ENCODE measurements at regions not wholly inside any gene's neighbourhood (a gene's known extent, or its start where the extent isn't known, plus 50 kb on each side); places are given as distances from the start of the nearest gene placed in this dataset.

DNA sequence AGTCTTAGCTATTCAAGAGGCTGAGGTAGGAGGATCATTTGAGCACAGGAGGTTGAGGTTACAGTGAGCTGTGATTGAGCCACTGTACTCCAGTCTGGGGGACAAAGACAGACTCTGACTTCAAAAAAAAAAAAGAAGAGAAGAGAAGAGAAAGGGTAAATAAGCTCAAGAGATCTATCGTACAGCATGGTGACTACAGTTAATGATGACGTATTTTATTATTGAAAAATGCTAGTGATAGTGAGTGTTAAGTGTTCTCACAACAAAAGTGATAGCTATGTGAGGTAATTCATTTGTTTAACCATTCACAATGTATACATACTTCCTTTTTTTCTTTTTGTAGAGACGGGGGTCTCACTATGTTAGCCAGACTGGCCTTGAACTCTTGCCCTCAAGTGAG lies 121.5 kb upstream of the RPL34 start:
- H3K79me2 ChIP-seq (ENCODE audit: insufficient read depth, low read length) = no peaks in the 10 kb centered on the region
- no peak overlapping the region for H2AFZ ChIP-seq (ENCODE audit: low read length)
- no peaks in the 10 kb centered on the region for H3K4me1 ChIP-seq (ENCODE audit: insufficient read depth, low read length)
- ChIA-PET CTCF (ENCODE audit: low intra/inter-chr PET ratio, low total read pairs) (no interaction called here), POLR2A (no interaction called here)
- ATAC-seq (no peak), FAIRE-seq (no peak), DNase-seq (ENCODE audit: low spot score) (no peak)
- WGBS (ENCODE audit: low lambda C conversion rate) = 19% methylated on average over 3 of the region's 3 CpGs
- TF ChIP-seq ELF4 (CRISPR knock-in tag; IDR thresholded peaks at IDR 0.05; ENCODE audit: borderline replicate concordance) = no peak
- no peak for TF ChIP-seq SNAI1 (CRISPR knock-in tag; IDR thresholded peaks at IDR 0.05; ENCODE audit: borderline replicate concordance)
- TF ChIP-seq, protein P1, sequence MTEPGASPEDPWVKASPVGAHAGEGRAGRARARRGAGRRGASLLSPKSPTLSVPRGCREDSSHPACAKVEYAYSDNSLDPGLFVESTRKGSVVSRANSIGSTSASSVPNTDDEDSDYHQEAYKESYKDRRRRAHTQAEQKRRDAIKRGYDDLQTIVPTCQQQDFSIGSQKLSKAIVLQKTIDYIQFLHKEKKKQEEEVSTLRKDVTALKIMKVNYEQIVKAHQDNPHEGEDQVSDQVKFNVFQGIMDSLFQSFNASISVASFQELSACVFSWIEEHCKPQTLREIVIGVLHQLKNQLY (CRISPR knock-in tag; IDR thresholded peaks at IDR 0.05) = no peak
- no peak for TF ChIP-seq ZNF337 (CRISPR knock-in tag; IDR thresholded peaks at IDR 0.05; ENCODE audit: borderline replicate concordance, low read depth)
- TF ChIP-seq ZNF607 (CRISPR knock-in tag; IDR thresholded peaks at IDR 0.05; ENCODE audit: borderline replicate concordance) = no peak
- no peak for TF ChIP-seq ZKSCAN5 (CRISPR knock-in tag; IDR thresholded peaks at IDR 0.05)
- TF ChIP-seq SRSF9 (IDR thresholded peaks at IDR 0.05; ENCODE audit: borderline replicate concordance, insufficient read depth, low read depth, low read length, poor library complexity, severe bottlenecking) = no peak
- TF ChIP-seq NFYC (CRISPR knock-in tag; IDR thresholded peaks at IDR 0.05) = no peak
- no peak for TF ChIP-seq ZFP36 (IDR thresholded peaks at IDR 0.05; ENCODE audit: borderline replicate concordance, low read depth, low read length, partially characterized antibody)
- TF ChIP-seq ZGPAT (CRISPR knock-in tag; IDR thresholded peaks at IDR 0.05) = no peak
- TF ChIP-seq ISL2 (CRISPR knock-in tag; IDR thresholded peaks at IDR 0.05) = no peak
- TF ChIP-seq ATF7 (IDR thresholded peaks at IDR 0.05) = peak; percentile 74
- TF ChIP-seq ATF7 (CRISPR knock-in tag; IDR thresholded peaks at IDR 0.05) = no peak
- peak; percentile 68 for TF ChIP-seq CREB1 (IDR thresholded peaks at IDR 0.05)
- TF ChIP-seq CREB1 (CRISPR knock-in tag; IDR thresholded peaks at IDR 0.05) = no peak
- TF ChIP-seq PPARG (CRISPR knock-in tag; conservative IDR thresholded peaks at IDR 0.05) = no peak
- no peak for TF ChIP-seq CCDC6 (CRISPR knock-in tag; IDR thresholded peaks at IDR 0.05)
- intact Hi-C loops (cut with micrococcal nuclease; ENCODE audit: unreplicated experiment) = no loop called here
- no peak overlapping the region for H3K27ac ChIP-seq (ENCODE audit: extremely low read length, insufficient read depth, low read length)
- in situ Hi-C loops (cut with HindIII; ENCODE audit: extremely low pct_ligation_motif_present, low pct_unique_long_range_greater_than_20kb) = loop anchor here (25.0 kb wide), 1 partner anchor 462 kb away; no protein-coding TSS in a partner anchor
- H3K9ac ChIP-seq (ENCODE audit: insufficient read depth, low read depth, low read length) = no peak overlapping the region
- H3K36me3 ChIP-seq (replicated peaks in 1 of 2; ENCODE audit: control insufficient read depth in 1 of 2, insufficient read depth in 2 of 2, low read length in 2 of 2) = no peaks in the 10 kb centered on the region
- H3K27me3 ChIP-seq (ENCODE audit: control insufficient read depth in 1 of 2, insufficient read depth in 2 of 2, low read length in 2 of 2) = no peaks in the 10 kb centered on the region
- H3K9me3 ChIP-seq (ENCODE audit: low read length) = peaks cover 3% of the 10 kb centered on the region
- no peaks in the 10 kb centered on the region for H4K20me1 ChIP-seq (ENCODE audit: insufficient read depth, low read length)
- no TSS peak for BruUV-seq (replicated peaks)
- no peak overlapping the region for H3K4me3 ChIP-seq (replicated peaks in 1 of 3; ENCODE audit: insufficient read depth in 1 of 3, low read depth in 2 of 3, low read length in 3 of 3)
- H3K4me2 ChIP-seq (ENCODE audit: low read depth, low read length) = no peak overlapping the region
